ENCODE measurements at regions not wholly inside any gene's neighbourhood (a gene's known extent, or its start where the extent isn't known, plus 50 kb on each side); places are given as distances from the start of the nearest gene placed in this dataset.
"Not testable (repeated sequence)": the region's sequence is repeated elsewhere in the genome, so short reads cannot be mapped to it uniquely, and the experiment has no call there.

DNA sequence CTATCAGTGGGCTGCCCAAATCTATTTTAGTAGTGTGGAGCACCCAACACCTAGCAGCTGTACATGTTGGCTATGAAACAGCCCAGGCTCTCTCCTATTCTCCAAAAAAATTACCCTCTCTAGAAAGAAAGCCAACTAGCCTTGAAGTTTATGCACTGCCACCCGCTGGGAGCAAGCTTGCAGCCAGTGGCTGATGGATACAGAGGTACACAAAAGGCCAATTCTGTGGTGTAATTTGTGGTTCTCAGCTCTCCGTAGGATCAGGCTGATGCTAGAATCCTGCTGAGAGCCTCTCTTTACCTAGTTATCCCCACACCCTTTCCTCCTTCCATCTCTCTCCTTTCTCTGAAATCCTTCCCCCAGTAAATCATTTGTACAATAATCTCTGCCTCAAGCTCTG, 1120.7 kb downstream of the DIAPH3 start:
- no peaks in the 10 kb centered on the region for H3K27me3 ChIP-seq
- H3K4me3 ChIP-seq: no peak overlapping the region
- no peaks in the 10 kb centered on the region for H3K36me3 ChIP-seq
- WGBS: 90% methylated on average over 2 of the region's 2 CpGs
- DNase-seq (ENCODE audit: extremely low spot score): no peak
- intact Hi-C loops (cut with DNase I): no loop called here
- no peaks in the 10 kb centered on the region for H3K9me3 ChIP-seq
- no peak overlapping the region for H3K27ac ChIP-seq (replicated peaks in 1 of 4)
- TF ChIP-seq POLR2AphosphoS5 (IDR thresholded peaks at IDR 0.05): no peak
- no peak for TF ChIP-seq POLR2A (IDR thresholded peaks at IDR 0.05; ENCODE audit: low read depth)
- TF ChIP-seq, protein P1, sequence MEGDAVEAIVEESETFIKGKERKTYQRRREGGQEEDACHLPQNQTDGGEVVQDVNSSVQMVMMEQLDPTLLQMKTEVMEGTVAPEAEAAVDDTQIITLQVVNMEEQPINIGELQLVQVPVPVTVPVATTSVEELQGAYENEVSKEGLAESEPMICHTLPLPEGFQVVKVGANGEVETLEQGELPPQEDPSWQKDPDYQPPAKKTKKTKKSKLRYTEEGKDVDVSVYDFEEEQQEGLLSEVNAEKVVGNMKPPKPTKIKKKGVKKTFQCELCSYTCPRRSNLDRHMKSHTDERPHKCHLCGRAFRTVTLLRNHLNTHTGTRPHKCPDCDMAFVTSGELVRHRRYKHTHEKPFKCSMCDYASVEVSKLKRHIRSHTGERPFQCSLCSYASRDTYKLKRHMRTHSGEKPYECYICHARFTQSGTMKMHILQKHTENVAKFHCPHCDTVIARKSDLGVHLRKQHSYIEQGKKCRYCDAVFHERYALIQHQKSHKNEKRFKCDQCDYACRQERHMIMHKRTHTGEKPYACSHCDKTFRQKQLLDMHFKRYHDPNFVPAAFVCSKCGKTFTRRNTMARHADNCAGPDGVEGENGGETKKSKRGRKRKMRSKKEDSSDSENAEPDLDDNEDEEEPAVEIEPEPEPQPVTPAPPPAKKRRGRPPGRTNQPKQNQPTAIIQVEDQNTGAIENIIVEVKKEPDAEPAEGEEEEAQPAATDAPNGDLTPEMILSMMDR (IDR thresholded peaks at IDR 0.05): no peak
- TF ChIP-seq EP300 (IDR thresholded peaks at IDR 0.05): no peak
- no peaks in the 10 kb centered on the region for H3K4me1 ChIP-seq

DNA sequence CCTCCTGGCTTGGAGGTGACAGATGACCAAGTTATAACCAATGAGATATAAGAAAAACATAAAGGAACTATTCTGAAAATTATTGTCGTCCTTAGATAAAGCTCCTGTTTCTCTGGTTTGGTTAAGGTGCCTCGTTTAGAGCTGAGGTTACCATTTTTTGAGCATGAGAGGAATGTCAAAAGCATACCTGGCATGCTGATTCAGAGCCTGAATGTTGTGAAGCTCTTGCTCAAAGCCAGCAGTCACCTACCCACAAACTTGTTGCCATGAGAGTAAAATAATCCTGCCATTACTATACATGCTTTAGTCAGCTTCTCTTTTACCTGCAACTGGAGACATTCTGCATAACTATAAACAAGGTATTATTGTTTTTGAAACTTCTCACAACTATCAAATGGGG, 1116.2 kb downstream of the DIAPH3 start:
- no peak overlapping the region for H3K4me3 ChIP-seq
- H3K4me1 ChIP-seq: no peaks in the 10 kb centered on the region
- TF ChIP-seq, protein P1 (IDR thresholded peaks at IDR 0.05): no peak
- TF ChIP-seq EP300 (IDR thresholded peaks at IDR 0.05): no peak
- no peak for TF ChIP-seq POLR2A (IDR thresholded peaks at IDR 0.05; ENCODE audit: low read depth)
- TF ChIP-seq POLR2AphosphoS5 (IDR thresholded peaks at IDR 0.05): no peak
- no peak for DNase-seq (ENCODE audit: extremely low spot score)
- H3K9me3 ChIP-seq: no peaks in the 10 kb centered on the region
- no peaks in the 10 kb centered on the region for H3K36me3 ChIP-seq
- intact Hi-C loops (cut with DNase I): no loop called here
- no peak overlapping the region for H3K27ac ChIP-seq (replicated peaks in 1 of 4)
- H3K27me3 ChIP-seq: no peaks in the 10 kb centered on the region
- WGBS: 46% methylated on average over 2 of the region's 2 CpGs

DNA sequence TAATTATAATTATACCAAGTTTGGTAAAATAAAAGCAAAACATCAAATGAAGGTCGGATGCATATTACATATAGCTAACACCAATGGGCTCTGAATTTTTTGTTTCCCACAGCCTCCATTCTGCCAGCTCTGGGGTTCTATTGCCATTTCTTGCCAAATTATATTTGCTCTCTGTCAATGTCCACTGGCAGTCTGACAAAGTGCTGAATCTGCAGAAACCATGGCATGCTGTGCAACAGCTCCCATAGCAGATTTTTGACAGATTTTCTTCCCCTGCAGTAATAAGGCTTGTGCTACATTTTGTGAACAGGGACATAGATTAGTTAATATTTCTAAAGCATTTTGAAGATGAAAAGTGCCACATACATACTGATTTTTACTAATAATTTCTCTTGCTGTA, 1102.1 kb downstream of the DIAPH3 start:
- Histone ChIP-seq H3K36me3 (no peaks in the 10 kb centered on the region), H3K4me1 (no peaks in the 10 kb centered on the region), H3K27ac (replicated peaks in 1 of 4) (no peak overlapping the region), H3K27me3 (no peaks in the 10 kb centered on the region), H3K4me3 (no peak overlapping the region), H3K9me3 (no peaks in the 10 kb centered on the region)
- intact Hi-C loops (cut with DNase I): no loop called here
- TF ChIP-seq POLR2A (IDR thresholded peaks at IDR 0.05; ENCODE audit: low read depth) (no peak), POLR2AphosphoS5 (IDR thresholded peaks at IDR 0.05) (no peak), EP300 (IDR thresholded peaks at IDR 0.05) (no peak)
- TF ChIP-seq, protein P1 (IDR thresholded peaks at IDR 0.05): no peak
- WGBS: 95% methylated on average over 1 of the region's 1 CpG
- DNase-seq (ENCODE audit: extremely low spot score): no peak

DNA sequence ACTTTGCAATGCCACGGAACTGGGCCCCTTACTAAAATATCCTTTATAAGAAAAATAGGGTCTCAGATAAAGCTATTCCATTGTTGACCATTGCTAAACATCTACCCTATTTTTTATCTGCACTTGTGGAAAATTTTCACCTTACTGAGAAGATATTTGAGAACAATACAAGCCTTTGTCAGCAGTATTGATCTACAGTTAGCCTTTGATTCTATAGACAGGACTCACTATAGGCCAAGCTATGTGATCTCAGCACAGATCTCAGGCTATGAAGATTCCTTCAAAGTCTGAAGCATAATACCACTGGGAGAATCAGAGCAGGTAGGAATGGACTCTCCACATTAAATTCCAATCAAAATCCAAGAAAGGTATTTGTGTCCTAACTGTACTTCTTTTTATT, 1099.7 kb downstream of the DIAPH3 start:
- Histone ChIP-seq H3K4me1 (no peaks in the 10 kb centered on the region), H3K27ac (replicated peaks in 1 of 4) (no peak overlapping the region), H3K36me3 (no peaks in the 10 kb centered on the region), H3K4me3 (no peak overlapping the region), H3K9me3 (no peaks in the 10 kb centered on the region), H3K27me3 (no peaks in the 10 kb centered on the region)
- DNase-seq (ENCODE audit: extremely low spot score): no peak
- WGBS: 93% methylated on average over 1 of the region's 1 CpG
- intact Hi-C loops (cut with DNase I): no loop called here
- TF ChIP-seq POLR2AphosphoS5 (IDR thresholded peaks at IDR 0.05) (no peak), EP300 (IDR thresholded peaks at IDR 0.05) (no peak)
- TF ChIP-seq, protein P1 (IDR thresholded peaks at IDR 0.05): no peak

DNA sequence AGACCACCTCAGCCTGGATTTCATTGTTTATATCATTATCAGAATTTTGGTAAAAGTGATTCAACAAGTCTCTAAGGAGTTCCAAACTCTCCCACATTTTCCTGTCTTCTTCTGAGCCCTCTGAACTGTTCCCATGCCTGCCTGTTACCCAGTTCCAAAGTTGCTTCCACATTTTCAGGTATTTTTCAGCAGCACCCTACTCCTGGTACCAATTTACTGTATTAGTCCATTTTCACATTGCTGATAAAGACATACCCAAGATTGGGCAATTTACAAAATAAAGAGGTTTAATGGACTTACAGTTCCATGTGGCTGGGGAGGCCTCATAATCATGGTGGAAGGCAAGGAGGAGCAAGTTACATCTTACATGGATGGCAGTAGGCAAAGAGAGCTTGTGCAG, 1087.3 kb downstream of the DIAPH3 start:
- intact Hi-C loops (cut with DNase I); H3K27ac ChIP-seq (replicated peaks in 1 of 4); H3K4me1 ChIP-seq; H3K27me3 ChIP-seq; H3K36me3 ChIP-seq; DNase-seq (ENCODE audit: extremely low spot score); H3K4me3 ChIP-seq: not testable (repeated sequence)
- peaks cover 0 to 24% (median 11%) of the 10 kb centered on the region in 4 donors for H3K9me3 ChIP-seq
